GM12892 (cell line): ENCODE measurements at regions not wholly inside any gene's neighbourhood (a gene's known extent, or its start where the extent isn't known, plus 50 kb on each side); places are given as distances from the start of the nearest gene placed in this dataset.

ENCODE experiments used
- POLR2A ChIP-seq: IDR thresholded peaks from 2 replicates; pipeline ENCODE4 v1.6.1; 2011; ENCODE audit warnings: low read depth, low read length, control low read depth
- POLR2AphosphoS5 ChIP-seq: IDR thresholded peaks from 2 replicates; pipeline ENCODE4 v1.6.1; 2011; ENCODE audit warnings: low read depth, low read length, control low read depth

DNA sequence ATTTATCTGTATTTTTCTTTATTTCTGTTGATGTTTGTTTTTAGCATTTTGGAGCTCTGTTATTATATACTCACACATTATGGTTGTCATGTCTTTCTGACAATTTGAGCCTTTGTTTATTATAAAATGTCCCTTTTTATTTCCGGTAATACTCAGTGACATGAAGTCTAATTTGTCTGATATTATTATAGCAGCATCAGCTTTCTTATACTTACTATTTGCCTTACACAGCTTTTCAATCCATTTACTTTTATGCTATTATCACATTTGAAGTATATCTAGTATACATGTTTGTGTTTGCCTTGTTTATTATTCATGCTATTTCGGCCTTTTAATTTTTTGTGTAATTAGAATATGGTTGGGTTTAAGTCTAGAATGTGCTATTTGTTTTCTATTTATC is 430.6 kb upstream of the FANCL start:
- TF ChIP-seq POLR2A (no peak), POLR2AphosphoS5 (no peak)
